Epithelial cell of prostate (primary cell): ENCODE measurements at regions not wholly inside any gene's neighbourhood (a gene's known extent, or its start where the extent isn't known, plus 50 kb on each side); places are given as distances from the start of the nearest gene placed in this dataset.
"Not testable (repeated sequence)": the region's sequence is repeated elsewhere in the genome, so short reads cannot be mapped to it uniquely, and the experiment has no call there.

Experiments used
- DNase-seq: peaks from one replicate; pipeline ENCODE4 v3.0.0-alpha.2; 2011; ENCODE audit warnings: low read depth, low spot score
- H3K27ac ChIP-seq: fragments of 450-650 bp; 2 replicates; pipeline ENCODE4 v1.5.1; 2017; ENCODE audit warnings: mild to moderate bottlenecking

- H3K27ac ChIP-seq, DNase-seq: not testable (repeated sequence)
Measured at GRCh38 chr5:44074547-44074946, 314.7 kb downstream of the FGF10 start.

GRCh38 chr5:44051591-44051990 is 337.6 kb downstream of the FGF10 start:
- no peak overlapping the region for H3K27ac ChIP-seq
- DNase-seq: no peak

- H3K27ac ChIP-seq: no peak overlapping the region
Measured at GRCh38 chr5:44048276-44048984, 340.8 kb downstream of the FGF10 start.

GRCh38 chr5:44046619-44047364 is 342.4 kb downstream of the FGF10 start:
- no peak for DNase-seq
- no peak overlapping the region for H3K27ac ChIP-seq

More at GRCh38 chr5:44048276-44048984, 340.8 kb downstream of the FGF10 start:
- no peak for DNase-seq

- H3K27ac ChIP-seq, DNase-seq: not testable (repeated sequence)
Measured at GRCh38 chr5:44044549-44044948, 344.7 kb downstream of the FGF10 start.

GRCh38 chr5:44028226-44028625 is 361.0 kb downstream of the FGF10 start:
- no peak overlapping the region for H3K27ac ChIP-seq
- DNase-seq: no peak

GRCh38 chr5:44022622-44023021 is 366.6 kb downstream of the FGF10 start:
- no peak for DNase-seq
- H3K27ac ChIP-seq: no peak overlapping the region

GRCh38 chr5:44011518-44011917 is 377.7 kb downstream of the FGF10 start:
- no peak overlapping the region for H3K27ac ChIP-seq
- no peak for DNase-seq

GRCh38 chr5:44002381-44002901 is 386.8 kb downstream of the FGF10 start:
- no peak overlapping the region for H3K27ac ChIP-seq
- DNase-seq: peak; percentile 50

GRCh38 chr5:44001675-44002380 is 387.4 kb downstream of the FGF10 start:
- no peak overlapping the region for H3K27ac ChIP-seq
- no peak for DNase-seq

- no peak overlapping the region for H3K27ac ChIP-seq
- DNase-seq: no peak
Measured at GRCh38 chr5:44001236-44001635, 388.0 kb downstream of the FGF10 start.

GRCh38 chr5:43997647-43998272 is 391.5 kb downstream of the FGF10 start:
- no peak overlapping the region for H3K27ac ChIP-seq
- DNase-seq: no peak

- DNase-seq: no peak
- no peak overlapping the region for H3K27ac ChIP-seq
Measured at GRCh38 chr5:43996221-43996620, 393.0 kb downstream of the FGF10 start.

- H3K27ac ChIP-seq: no peak overlapping the region
- no peak for DNase-seq
Measured at GRCh38 chr5:43994352-43994708, 391.4 kb downstream of the NNT start.

GRCh38 chr5:43993634-43994351 is 390.8 kb downstream of the NNT start:
- DNase-seq: no peak
- no peak overlapping the region for H3K27ac ChIP-seq

GRCh38 chr5:43985411-43985810 is 382.4 kb downstream of the NNT start:
- no peak for DNase-seq
- no peak overlapping the region for H3K27ac ChIP-seq

GRCh38 chr5:43981556-43981955 is 378.6 kb downstream of the NNT start:
- DNase-seq: no peak

GRCh38 chr5:43973908-43974307 is 370.9 kb downstream of the NNT start:
- H3K27ac ChIP-seq: no peak overlapping the region
- DNase-seq: no peak

More at GRCh38 chr5:43981556-43981955, 378.6 kb downstream of the NNT start:
- H3K27ac ChIP-seq: no peak overlapping the region

- H3K27ac ChIP-seq: no peak overlapping the region
- no peak for DNase-seq
Measured at GRCh38 chr5:43973318-43973717, 370.3 kb downstream of the NNT start.

- DNase-seq: no peak
- H3K27ac ChIP-seq: no peak overlapping the region
Measured at GRCh38 chr5:43967165-43967564, 364.2 kb downstream of the NNT start.
